ENCODE measurements at regions not wholly inside any gene's neighbourhood (a gene's known extent, or its start where the extent isn't known, plus 50 kb on each side); places are given as distances from the start of the nearest gene placed in this dataset.

DNA sequence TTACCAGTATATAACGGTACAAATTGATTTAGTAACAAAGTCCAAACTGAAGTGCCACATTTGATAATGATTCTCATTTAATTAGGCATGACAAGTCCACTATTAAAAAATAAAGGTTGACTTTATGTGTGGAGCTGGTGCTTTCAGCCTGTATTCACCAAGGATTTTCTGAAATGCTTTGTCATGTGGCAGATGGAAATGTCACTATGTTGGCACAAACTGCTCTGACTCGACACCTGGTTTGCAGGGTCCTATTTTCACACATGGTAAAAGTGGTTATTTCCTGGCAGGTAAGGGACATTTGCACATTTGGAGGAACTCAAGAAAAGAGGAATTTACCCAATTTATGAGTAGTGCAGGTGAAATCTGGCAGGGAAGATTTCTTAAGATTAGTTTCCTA, 572.6 kb upstream of the MDGA2 start:
- no peak for DNase-seq (ENCODE audit: low spot score)
- no peak overlapping the region for H3K27ac ChIP-seq (ENCODE audit: low read depth in 1 of 2, low read length in 2 of 2)
- TF ChIP-seq NR2F2 (IDR thresholded peaks at IDR 0.05) (no peak), SP1 (IDR thresholded peaks at IDR 0.05) (no peak), HNF4G (IDR thresholded peaks at IDR 0.05) (no peak), RXRA (IDR thresholded peaks at IDR 0.05) (no peak), TAF1 (conservative IDR thresholded peaks at IDR 0.05) (no peak), FOXA1 (IDR thresholded peaks at IDR 0.05) (no peak), JUND (IDR thresholded peaks at IDR 0.05) (no peak), GABPA (IDR thresholded peaks at IDR 0.05 in 1 of 2, conservative IDR thresholded peaks at IDR 0.05 in 1 of 2) (no peak), FOXA2 (IDR thresholded peaks at IDR 0.05) (no peak), RAD21 (IDR thresholded peaks at IDR 0.05) (no peak), EGR1 (IDR thresholded peaks at IDR 0.05; ENCODE audit: low read depth in 2 of 2) (no peak), HNF4A (conservative IDR thresholded peaks at IDR 0.05) (no peak), YY1 (IDR thresholded peaks at IDR 0.05) (no peak)
- TF ChIP-seq, protein P1, sequence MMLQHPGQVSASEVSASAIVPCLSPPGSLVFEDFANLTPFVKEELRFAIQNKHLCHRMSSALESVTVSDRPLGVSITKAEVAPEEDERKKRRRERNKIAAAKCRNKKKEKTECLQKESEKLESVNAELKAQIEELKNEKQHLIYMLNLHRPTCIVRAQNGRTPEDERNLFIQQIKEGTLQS (IDR thresholded peaks at IDR 0.05): no peak
- TF ChIP-seq, protein P2, sequence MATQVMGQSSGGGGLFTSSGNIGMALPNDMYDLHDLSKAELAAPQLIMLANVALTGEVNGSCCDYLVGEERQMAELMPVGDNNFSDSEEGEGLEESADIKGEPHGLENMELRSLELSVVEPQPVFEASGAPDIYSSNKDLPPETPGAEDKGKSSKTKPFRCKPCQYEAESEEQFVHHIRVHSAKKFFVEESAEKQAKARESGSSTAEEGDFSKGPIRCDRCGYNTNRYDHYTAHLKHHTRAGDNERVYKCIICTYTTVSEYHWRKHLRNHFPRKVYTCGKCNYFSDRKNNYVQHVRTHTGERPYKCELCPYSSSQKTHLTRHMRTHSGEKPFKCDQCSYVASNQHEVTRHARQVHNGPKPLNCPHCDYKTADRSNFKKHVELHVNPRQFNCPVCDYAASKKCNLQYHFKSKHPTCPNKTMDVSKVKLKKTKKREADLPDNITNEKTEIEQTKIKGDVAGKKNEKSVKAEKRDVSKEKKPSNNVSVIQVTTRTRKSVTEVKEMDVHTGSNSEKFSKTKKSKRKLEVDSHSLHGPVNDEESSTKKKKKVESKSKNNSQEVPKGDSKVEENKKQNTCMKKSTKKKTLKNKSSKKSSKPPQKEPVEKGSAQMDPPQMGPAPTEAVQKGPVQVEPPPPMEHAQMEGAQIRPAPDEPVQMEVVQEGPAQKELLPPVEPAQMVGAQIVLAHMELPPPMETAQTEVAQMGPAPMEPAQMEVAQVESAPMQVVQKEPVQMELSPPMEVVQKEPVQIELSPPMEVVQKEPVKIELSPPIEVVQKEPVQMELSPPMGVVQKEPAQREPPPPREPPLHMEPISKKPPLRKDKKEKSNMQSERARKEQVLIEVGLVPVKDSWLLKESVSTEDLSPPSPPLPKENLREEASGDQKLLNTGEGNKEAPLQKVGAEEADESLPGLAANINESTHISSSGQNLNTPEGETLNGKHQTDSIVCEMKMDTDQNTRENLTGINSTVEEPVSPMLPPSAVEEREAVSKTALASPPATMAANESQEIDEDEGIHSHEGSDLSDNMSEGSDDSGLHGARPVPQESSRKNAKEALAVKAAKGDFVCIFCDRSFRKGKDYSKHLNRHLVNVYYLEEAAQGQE (IDR thresholded peaks at IDR 0.05): no peak
- TF ChIP-seq, protein P3, sequence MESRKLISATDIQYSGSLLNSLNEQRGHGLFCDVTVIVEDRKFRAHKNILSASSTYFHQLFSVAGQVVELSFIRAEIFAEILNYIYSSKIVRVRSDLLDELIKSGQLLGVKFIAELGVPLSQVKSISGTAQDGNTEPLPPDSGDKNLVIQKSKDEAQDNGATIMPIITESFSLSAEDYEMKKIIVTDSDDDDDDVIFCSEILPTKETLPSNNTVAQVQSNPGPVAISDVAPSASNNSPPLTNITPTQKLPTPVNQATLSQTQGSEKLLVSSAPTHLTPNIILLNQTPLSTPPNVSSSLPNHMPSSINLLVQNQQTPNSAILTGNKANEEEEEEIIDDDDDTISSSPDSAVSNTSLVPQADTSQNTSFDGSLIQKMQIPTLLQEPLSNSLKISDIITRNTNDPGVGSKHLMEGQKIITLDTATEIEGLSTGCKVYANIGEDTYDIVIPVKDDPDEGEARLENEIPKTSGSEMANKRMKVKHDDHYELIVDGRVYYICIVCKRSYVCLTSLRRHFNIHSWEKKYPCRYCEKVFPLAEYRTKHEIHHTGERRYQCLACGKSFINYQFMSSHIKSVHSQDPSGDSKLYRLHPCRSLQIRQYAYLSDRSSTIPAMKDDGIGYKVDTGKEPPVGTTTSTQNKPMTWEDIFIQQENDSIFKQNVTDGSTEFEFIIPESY (IDR thresholded peaks at IDR 0.05): no peak
- TF ChIP-seq, protein P4, sequence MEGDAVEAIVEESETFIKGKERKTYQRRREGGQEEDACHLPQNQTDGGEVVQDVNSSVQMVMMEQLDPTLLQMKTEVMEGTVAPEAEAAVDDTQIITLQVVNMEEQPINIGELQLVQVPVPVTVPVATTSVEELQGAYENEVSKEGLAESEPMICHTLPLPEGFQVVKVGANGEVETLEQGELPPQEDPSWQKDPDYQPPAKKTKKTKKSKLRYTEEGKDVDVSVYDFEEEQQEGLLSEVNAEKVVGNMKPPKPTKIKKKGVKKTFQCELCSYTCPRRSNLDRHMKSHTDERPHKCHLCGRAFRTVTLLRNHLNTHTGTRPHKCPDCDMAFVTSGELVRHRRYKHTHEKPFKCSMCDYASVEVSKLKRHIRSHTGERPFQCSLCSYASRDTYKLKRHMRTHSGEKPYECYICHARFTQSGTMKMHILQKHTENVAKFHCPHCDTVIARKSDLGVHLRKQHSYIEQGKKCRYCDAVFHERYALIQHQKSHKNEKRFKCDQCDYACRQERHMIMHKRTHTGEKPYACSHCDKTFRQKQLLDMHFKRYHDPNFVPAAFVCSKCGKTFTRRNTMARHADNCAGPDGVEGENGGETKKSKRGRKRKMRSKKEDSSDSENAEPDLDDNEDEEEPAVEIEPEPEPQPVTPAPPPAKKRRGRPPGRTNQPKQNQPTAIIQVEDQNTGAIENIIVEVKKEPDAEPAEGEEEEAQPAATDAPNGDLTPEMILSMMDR (IDR thresholded peaks at IDR 0.05; ENCODE audit: low read depth, low read length, missing input control): no peak
- TF ChIP-seq, protein P5, sequence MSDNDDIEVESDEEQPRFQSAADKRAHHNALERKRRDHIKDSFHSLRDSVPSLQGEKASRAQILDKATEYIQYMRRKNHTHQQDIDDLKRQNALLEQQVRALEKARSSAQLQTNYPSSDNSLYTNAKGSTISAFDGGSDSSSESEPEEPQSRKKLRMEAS (IDR thresholded peaks at IDR 0.05): no peak
- no peaks in the 10 kb centered on the region for H3K36me3 ChIP-seq (ENCODE audit: control insufficient read depth in 4 of 4, insufficient read depth in 3 of 4, low read depth in 1 of 4, low read length in 3 of 4)
- H3K9ac ChIP-seq (ENCODE audit: low read depth in 1 of 2, low read length in 2 of 2): no peak overlapping the region
- no peak overlapping the region for H3K4me3 ChIP-seq (ENCODE audit: low read depth in 1 of 3, low read length in 3 of 3)
- no peaks in the 10 kb centered on the region for H3K9me3 ChIP-seq (ENCODE audit: control insufficient read depth in 4 of 4, low read length in 3 of 4)
- H3K4me1 ChIP-seq (ENCODE audit: control insufficient read depth in 4 of 4, insufficient read depth in 4 of 4, low read length in 3 of 4): no peaks in the 10 kb centered on the region
- 46% methylated on average over 2 of the region's 2 CpGs for WGBS
- no peaks in the 10 kb centered on the region for H3K27me3 ChIP-seq (ENCODE audit: control insufficient read depth in 4 of 4, insufficient read depth in 4 of 4, low read length in 3 of 4)
